K562 (cell line): ENCODE measurements at regions not wholly inside any gene's neighbourhood (a gene's known extent, or its start where the extent isn't known, plus 50 kb on each side); places are given as distances from the start of the nearest gene placed in this dataset.
A peak's percentile ranks its signal among the peaks of the same experiment; 100 is the strongest.

Experiments used
- ATAC-seq: fragments of 200-7000 bp; cut with Tn5 transposase; 3 replicates; pipeline ENCODE4 v1.9.1; 2020; ENCODE audit warnings: moderate library complexity
- BruUV-seq: library from RNA; stranded (reverse); fragments of 400-500 nt; replicated peaks from 2 replicates; lab custom pipeline; 2021; lab: Mats Ljungman, UMichigan
- CTCF ChIA-PET: fragments of 300-600 bp; formaldehyde crosslinking; extraction: SDS; loops from one replicate; lab custom pipeline; 2021; ENCODE audit warnings: low intra/inter-chr PET ratio; lab: Yijun Ruan, JAX
- POLR2A ChIA-PET: fragments of 300-600, 350-650 bp; sonication (Branson Sonifier 250); formaldehyde crosslinking; extraction: SDS; loops from one replicate; lab custom pipeline; 2021; ENCODE audit warnings: antibody characterized with exemption, inconsistent platforms; lab: Yijun Ruan, JAX
- DNase-seq, 4 experiments: peaks; one replicate each; pipeline versions ENCODE4 v3.0.0 to v3.0.0-alpha.2; 2011 to 2018; ENCODE audit warnings: low spot score in 3 of 4, mixed read lengths in 3 of 4; ENCODE audit errors: extremely low read depth in 1 of 4
- FAIRE-seq: peaks from 2 replicates; lab custom pipeline; 2011; peaks lifted over from hg19 to GRCh38; lab: Jason Lieb, UNC
- H2AFZ ChIP-seq: 2 replicates; pipeline ENCODE4 v1.6.0; 2011; ENCODE audit warnings: low read depth, low read length, control low read depth, inconsistent platforms
- H3K27ac ChIP-seq: fragments of 200-600 bp; 3 replicates; pipeline ENCODE4 v1.8.0; 2011; ENCODE audit warnings: low read depth, mild to moderate bottlenecking, control low read depth, inconsistent platforms, low read length, moderate library complexity, mixed read lengths; ENCODE audit errors: extremely low read depth
- H3K27me3 ChIP-seq, 2 experiments: fragments of 300-600 bp in 1 of 2; 2 replicates in 1 of 2; 3 replicates in 1 of 2; pipeline versions ENCODE4 v1.6.0 to v1.8.0; 2011; ENCODE audit warnings: inconsistent platforms in 2 of 2, low read length in 2 of 2, mild to moderate bottlenecking in 1 of 2, mixed read lengths in 1 of 2, moderate library complexity in 1 of 2; ENCODE audit not compliant: control insufficient read depth in 2 of 2, insufficient read depth in 2 of 2
- H3K36me3 ChIP-seq: fragments of 300-600 bp; 3 replicates; pipeline ENCODE4 v1.8.0; 2011; ENCODE audit warnings: mild to moderate bottlenecking, low read length, inconsistent platforms; ENCODE audit not compliant: control insufficient read depth, insufficient read depth
- H3K4me1 ChIP-seq, 2 experiments: fragments of 200-600 bp in 1 of 2; replicated peaks in 1 of 2; 2 replicates in 1 of 2; 3 replicates in 1 of 2; pipeline versions ENCODE4 v1.5.1 to v1.8.0; 2011; ENCODE audit warnings: inconsistent platforms in 2 of 2, low read length in 2 of 2, mild to moderate bottlenecking in 1 of 2, mixed read lengths in 1 of 2, moderate library complexity in 1 of 2; ENCODE audit not compliant: control insufficient read depth in 2 of 2, insufficient read depth in 2 of 2
- H3K4me2 ChIP-seq: 2 replicates; pipeline ENCODE4 v1.6.1; 2011; ENCODE audit warnings: low read length, control low read depth, inconsistent platforms, mixed read lengths; ENCODE audit not compliant: insufficient read depth
- H3K4me3 ChIP-seq: fragments of 200-600 bp; sonication (generic), shearing (Covaris generic); 2 replicates; pipeline ENCODE4 v1.5.1; 2016; ENCODE audit warnings: control low read depth, inconsistent platforms
- H3K79me2 ChIP-seq: fragments of 200-600 bp; 3 replicates; pipeline ENCODE4 v1.8.0; 2011; ENCODE audit warnings: low read length, inconsistent platforms; ENCODE audit not compliant: control insufficient read depth, insufficient read depth
- H3K9ac ChIP-seq, 2 experiments: 2 replicates each; pipeline versions ENCODE4 v1.6.0 to v1.6.1; 2011; ENCODE audit warnings: low read depth in 2 of 2, low read length in 2 of 2, control low read depth in 1 of 2, inconsistent platforms in 1 of 2, mild to moderate bottlenecking in 1 of 2, mixed read lengths in 1 of 2; ENCODE audit not compliant: insufficient read depth in 1 of 2
- H3K9me1 ChIP-seq: one replicate; pipeline ENCODE4 v1.6.0; 2011; ENCODE audit warnings: inconsistent platforms, mild to moderate bottlenecking, low read length, moderate library complexity; ENCODE audit not compliant: control insufficient read depth, insufficient read depth
- H3K9me3 ChIP-seq: replicated peaks from 2 replicates; pipeline ENCODE4 v1.5.1; 2011; ENCODE audit warnings: low read depth, low read length, inconsistent platforms; ENCODE audit not compliant: control insufficient read depth, insufficient read depth
- H4K20me1 ChIP-seq: replicated peaks from 2 replicates; pipeline ENCODE4 v1.6.1; 2011; ENCODE audit warnings: low read length, inconsistent platforms, mixed read lengths; ENCODE audit not compliant: control insufficient read depth, insufficient read depth
- CEBPG ChIP-seq, 3 experiments: fragments of 200-800 bp in 1 of 3; sonication (Bioruptor generic) in 1 of 3; sonication (generic) in 1 of 3; formaldehyde crosslinking in 1 of 3; IDR thresholded peaks in 2 of 3; conservative IDR thresholded peaks in 1 of 3; 2 replicates each; pipeline versions ENCODE4 v1.6.1 to v1.8.0; 2016 to 2022; ENCODE audit warnings: missing compliant biosample characterization in 2 of 3, missing genetic modification characterization in 2 of 3, mild to moderate bottlenecking in 1 of 3, missing genetic modification reagents in 1 of 3
- PRPF4 ChIP-seq: fragments of 200-400 bp; formaldehyde crosslinking; IDR thresholded peaks from one replicate; pipeline ENCODE4 v1.6.1; 2017; ENCODE audit warnings: low read length, low read depth, mild to moderate bottlenecking; ENCODE audit not compliant: insufficient read depth, poor library complexity, severe bottlenecking
- WHSC1 ChIP-seq: IDR thresholded peaks from one replicate; pipeline ENCODE4 v1.6.1; 2012; ENCODE audit warnings: low read length, control low read depth, inconsistent platforms
- ZNF347 ChIP-seq: fragments of 450-650 bp; formaldehyde crosslinking; IDR thresholded peaks from 2 replicates; pipeline ENCODE4 v1.4.0; 2020; ENCODE audit warnings: low read depth, mild to moderate bottlenecking, moderate library complexity
- WGBS: fragments of 100-300 bp; shearing (Covaris generic); methylation state at CpG from one replicate; pipeline ENCODE4 v1.1.6; 2016; ENCODE audit warnings: low coverage, mixed read lengths; ENCODE audit not compliant: insufficient coverage; ENCODE audit errors: missing lambda C conversion rate; 5-methylcytosine and 5-hydroxymethylcytosine counted together
- in situ Hi-C: fragments of 300-500 bp; cut with MboI; formaldehyde crosslinking; loops from 4 replicates; pipeline ENCODE4 v1.15.0; 2018; ENCODE audit warnings: inconsistent platforms, mixed read lengths
- intact Hi-C: fragments of 100-400 bp; cut with micrococcal nuclease; formaldehyde crosslinking; loops from 2 replicates; pipeline ENCODE4 v1.14.2; 2022
- TF ChIP-seq, protein P1 (sequence below), 2 experiments: IDR thresholded peaks; 2 replicates each; pipeline ENCODE4 v1.6.1; 2011; ENCODE audit warnings: borderline replicate concordance in 1 of 2, control low read depth in 1 of 2, low read depth in 1 of 2, low read length in 1 of 2, mild to moderate bottlenecking in 1 of 2, mixed read lengths in 1 of 2, moderate library complexity in 1 of 2; ENCODE audit not compliant: insufficient read depth in 1 of 2, insufficient read length in 1 of 2, poor library complexity in 1 of 2, severe bottlenecking in 1 of 2; ENCODE audit errors: extremely low read depth in 1 of 2
- TF ChIP-seq, protein P2 (sequence below): sonication (generic); formaldehyde crosslinking; IDR thresholded peaks from 2 replicates; pipeline ENCODE4 v1.8.0; 2023; ENCODE audit warnings: missing genetic modification reagents, mild to moderate bottlenecking, borderline replicate concordance
- TF ChIP-seq, protein P3 (sequence below), 2 experiments: fragments of 150-350 bp in 1 of 2; IDR thresholded peaks; 2 replicates each; pipeline ENCODE4 v1.6.1; 2012 to 2016; ENCODE audit warnings: low read depth in 2 of 2, low read length in 2 of 2, mild to moderate bottlenecking in 1 of 2, moderate library complexity in 1 of 2

DNA sequence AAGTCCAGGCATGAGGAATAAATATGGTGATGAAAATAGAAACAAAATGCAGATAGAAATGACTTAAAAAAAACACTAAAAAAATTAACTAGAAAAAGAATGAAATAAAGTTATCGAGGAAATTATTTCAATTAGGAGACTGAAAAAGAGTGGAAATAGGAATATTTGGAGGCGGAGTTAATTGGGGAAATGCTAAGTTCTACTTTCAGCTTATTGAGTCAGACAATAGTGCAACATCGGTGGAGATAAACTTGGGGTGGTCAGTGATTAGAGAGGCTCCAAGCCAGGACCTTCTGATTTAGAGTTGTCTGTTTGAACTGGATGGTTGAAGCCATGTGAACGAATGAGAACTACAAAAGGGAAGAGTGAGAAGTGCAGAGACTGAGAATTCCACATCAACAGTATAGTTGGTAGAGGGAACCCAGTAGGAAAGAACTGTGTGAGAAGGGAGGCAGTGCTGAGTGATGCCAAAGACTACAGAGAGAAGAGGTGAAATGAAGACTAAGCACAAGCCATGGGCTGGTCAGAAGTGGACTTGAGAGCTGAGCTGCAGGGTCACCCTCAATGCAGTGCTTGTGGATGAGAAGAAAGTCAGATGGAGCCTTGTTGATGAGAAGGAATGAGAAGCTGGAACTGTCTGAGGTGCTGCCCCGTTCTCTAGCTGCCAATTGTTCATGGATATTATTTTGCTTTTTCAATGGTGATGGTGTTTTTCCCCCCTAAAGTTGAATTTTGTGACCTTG lies 160.7 kb downstream of the ICE1 start (continued):
- no peak for TF ChIP-seq CEBPG (CRISPR knock-in tag; IDR thresholded peaks at IDR 0.05)
- TF ChIP-seq CEBPG (tag; conservative IDR thresholded peaks at IDR 0.05 in 1 of 2, IDR thresholded peaks at IDR 0.05 in 1 of 2), result peak; percentile 23 to 79; a peak in 2 of 4 replicates
- TF ChIP-seq, protein P1, sequence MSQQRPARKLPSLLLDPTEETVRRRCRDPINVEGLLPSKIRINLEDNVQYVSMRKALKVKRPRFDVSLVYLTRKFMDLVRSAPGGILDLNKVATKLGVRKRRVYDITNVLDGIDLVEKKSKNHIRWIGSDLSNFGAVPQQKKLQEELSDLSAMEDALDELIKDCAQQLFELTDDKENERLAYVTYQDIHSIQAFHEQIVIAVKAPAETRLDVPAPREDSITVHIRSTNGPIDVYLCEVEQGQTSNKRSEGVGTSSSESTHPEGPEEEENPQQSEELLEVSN (IDR thresholded peaks at IDR 0.05; ENCODE audit: borderline replicate concordance in 1 of 2, extremely low read depth in 1 of 2, insufficient read depth in 1 of 2, insufficient read length in 1 of 2, low read depth in 1 of 2, low read length in 1 of 2, poor library complexity in 1 of 2, severe bottlenecking in 1 of 2), result no peak

GRCh38 chr5:5581080-5581479 lies 158.6 kb downstream of the ICE1 start:
- no peak for FAIRE-seq
- Histone ChIP-seq H3K36me3 (no peaks in the 10 kb centered on the region), H3K4me3 (no peak overlapping the region), H3K27ac (no peak overlapping the region), H3K4me2 (no peak overlapping the region), H4K20me1 (no peaks in the 10 kb centered on the region), H3K27me3 (peaks cover 3 to 5% of the 10 kb centered on the region in 2 experiments; a peak in 1 of 5 replicates), H2AFZ (no peak overlapping the region), H3K9ac (no peak overlapping the region), H3K4me1 (no peaks in the 10 kb centered on the region; a peak in 2 of 5 replicates), H3K9me1 (no peaks in the 10 kb centered on the region), H3K79me2 (no peaks in the 10 kb centered on the region), H3K9me3 (no peaks in the 10 kb centered on the region)
- in situ Hi-C loops, result no loop called here
- ChIA-PET CTCF (no interaction called here), POLR2A (no interaction called here)
- no peak for ATAC-seq
- no peak for DNase-seq
- intact Hi-C loops, result no loop called here
- 0% methylated on average over 3 of the region's 3 CpGs for WGBS
- BruUV-seq, result no TSS peak
- TF ChIP-seq, protein P2, sequence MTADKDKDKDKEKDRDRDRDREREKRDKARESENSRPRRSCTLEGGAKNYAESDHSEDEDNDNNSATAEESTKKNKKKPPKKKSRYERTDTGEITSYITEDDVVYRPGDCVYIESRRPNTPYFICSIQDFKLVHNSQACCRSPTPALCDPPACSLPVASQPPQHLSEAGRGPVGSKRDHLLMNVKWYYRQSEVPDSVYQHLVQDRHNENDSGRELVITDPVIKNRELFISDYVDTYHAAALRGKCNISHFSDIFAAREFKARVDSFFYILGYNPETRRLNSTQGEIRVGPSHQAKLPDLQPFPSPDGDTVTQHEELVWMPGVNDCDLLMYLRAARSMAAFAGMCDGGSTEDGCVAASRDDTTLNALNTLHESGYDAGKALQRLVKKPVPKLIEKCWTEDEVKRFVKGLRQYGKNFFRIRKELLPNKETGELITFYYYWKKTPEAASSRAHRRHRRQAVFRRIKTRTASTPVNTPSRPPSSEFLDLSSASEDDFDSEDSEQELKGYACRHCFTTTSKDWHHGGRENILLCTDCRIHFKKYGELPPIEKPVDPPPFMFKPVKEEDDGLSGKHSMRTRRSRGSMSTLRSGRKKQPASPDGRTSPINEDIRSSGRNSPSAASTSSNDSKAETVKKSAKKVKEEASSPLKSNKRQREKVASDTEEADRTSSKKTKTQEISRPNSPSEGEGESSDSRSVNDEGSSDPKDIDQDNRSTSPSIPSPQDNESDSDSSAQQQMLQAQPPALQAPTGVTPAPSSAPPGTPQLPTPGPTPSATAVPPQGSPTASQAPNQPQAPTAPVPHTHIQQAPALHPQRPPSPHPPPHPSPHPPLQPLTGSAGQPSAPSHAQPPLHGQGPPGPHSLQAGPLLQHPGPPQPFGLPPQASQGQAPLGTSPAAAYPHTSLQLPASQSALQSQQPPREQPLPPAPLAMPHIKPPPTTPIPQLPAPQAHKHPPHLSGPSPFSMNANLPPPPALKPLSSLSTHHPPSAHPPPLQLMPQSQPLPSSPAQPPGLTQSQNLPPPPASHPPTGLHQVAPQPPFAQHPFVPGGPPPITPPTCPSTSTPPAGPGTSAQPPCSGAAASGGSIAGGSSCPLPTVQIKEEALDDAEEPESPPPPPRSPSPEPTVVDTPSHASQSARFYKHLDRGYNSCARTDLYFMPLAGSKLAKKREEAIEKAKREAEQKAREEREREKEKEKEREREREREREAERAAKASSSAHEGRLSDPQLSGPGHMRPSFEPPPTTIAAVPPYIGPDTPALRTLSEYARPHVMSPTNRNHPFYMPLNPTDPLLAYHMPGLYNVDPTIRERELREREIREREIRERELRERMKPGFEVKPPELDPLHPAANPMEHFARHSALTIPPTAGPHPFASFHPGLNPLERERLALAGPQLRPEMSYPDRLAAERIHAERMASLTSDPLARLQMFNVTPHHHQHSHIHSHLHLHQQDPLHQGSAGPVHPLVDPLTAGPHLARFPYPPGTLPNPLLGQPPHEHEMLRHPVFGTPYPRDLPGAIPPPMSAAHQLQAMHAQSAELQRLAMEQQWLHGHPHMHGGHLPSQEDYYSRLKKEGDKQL, result no peak
- TF ChIP-seq, protein P3, sequence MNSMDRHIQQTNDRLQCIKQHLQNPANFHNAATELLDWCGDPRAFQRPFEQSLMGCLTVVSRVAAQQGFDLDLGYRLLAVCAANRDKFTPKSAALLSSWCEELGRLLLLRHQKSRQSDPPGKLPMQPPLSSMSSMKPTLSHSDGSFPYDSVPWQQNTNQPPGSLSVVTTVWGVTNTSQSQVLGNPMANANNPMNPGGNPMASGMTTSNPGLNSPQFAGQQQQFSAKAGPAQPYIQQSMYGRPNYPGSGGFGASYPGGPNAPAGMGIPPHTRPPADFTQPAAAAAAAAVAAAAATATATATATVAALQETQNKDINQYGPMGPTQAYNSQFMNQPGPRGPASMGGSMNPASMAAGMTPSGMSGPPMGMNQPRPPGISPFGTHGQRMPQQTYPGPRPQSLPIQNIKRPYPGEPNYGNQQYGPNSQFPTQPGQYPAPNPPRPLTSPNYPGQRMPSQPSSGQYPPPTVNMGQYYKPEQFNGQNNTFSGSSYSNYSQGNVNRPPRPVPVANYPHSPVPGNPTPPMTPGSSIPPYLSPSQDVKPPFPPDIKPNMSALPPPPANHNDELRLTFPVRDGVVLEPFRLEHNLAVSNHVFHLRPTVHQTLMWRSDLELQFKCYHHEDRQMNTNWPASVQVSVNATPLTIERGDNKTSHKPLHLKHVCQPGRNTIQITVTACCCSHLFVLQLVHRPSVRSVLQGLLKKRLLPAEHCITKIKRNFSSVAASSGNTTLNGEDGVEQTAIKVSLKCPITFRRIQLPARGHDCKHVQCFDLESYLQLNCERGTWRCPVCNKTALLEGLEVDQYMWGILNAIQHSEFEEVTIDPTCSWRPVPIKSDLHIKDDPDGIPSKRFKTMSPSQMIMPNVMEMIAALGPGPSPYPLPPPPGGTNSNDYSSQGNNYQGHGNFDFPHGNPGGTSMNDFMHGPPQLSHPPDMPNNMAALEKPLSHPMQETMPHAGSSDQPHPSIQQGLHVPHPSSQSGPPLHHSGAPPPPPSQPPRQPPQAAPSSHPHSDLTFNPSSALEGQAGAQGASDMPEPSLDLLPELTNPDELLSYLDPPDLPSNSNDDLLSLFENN (IDR thresholded peaks at IDR 0.05; ENCODE audit: low read depth in 2 of 2, low read length in 2 of 2), result no peak
- no peak for TF ChIP-seq WHSC1
- TF ChIP-seq ZNF347 (CRISPR knock-in tag), result no peak
- no peak for TF ChIP-seq PRPF4
